HG03280 (cell line): ENCODE measurements at regions not wholly inside any gene's neighbourhood (a gene's known extent, or its start where the extent isn't known, plus 50 kb on each side); places are given as distances from the start of the nearest gene placed in this dataset.

ENCODE experiments used
- ATAC-seq: cut with Tn5 transposase; IDR thresholded peaks from one replicate; pipeline ENCODE4 v1.9.1; 2021; ENCODE audit warnings: mild to moderate bottlenecking, moderate library complexity; ENCODE audit not compliant: unreplicated experiment

- no peak for ATAC-seq
Observed at GRCh38 chr11:71311928-71312510, 59.6 kb upstream of the SHANK2 start.

GRCh38 chr11:71311176-71311925 is 59.0 kb upstream of the SHANK2 start:
- ATAC-seq = no peak

- no peak for ATAC-seq
Observed at GRCh38 chr11:71310184-71310583, 57.8 kb upstream of the SHANK2 start.

GRCh38 chr11:71309611-71310010 is 57.2 kb upstream of the SHANK2 start:
- no peak for ATAC-seq

GRCh38 chr11:71309181-71309580 is 56.8 kb upstream of the SHANK2 start:
- no peak for ATAC-seq

- no peak for ATAC-seq
Observed at GRCh38 chr11:71307811-71308645, 55.7 kb upstream of the SHANK2 start.

GRCh38 chr11:71305451-71306125 is 53.2 kb upstream of the SHANK2 start:
- no peak for ATAC-seq

- no peak for ATAC-seq
Observed at GRCh38 chr11:71305041-71305440, 52.7 kb upstream of the SHANK2 start.

- ATAC-seq = no peak
Observed at GRCh38 chr11:71304491-71304890, 52.1 kb upstream of the SHANK2 start.

GRCh38 chr11:71304045-71304444 is 51.7 kb upstream of the SHANK2 start:
- no peak for ATAC-seq

GRCh38 chr11:71302911-71303310 is 50.5 kb upstream of the SHANK2 start:
- ATAC-seq = no peak

GRCh38 chr11:71302534-71302909 is 50.1 kb upstream of the SHANK2 start:
- ATAC-seq = no peak
